Gastrocnemius medialis (tissue), 4 donors: ENCODE measurements at regions not wholly inside any gene's neighbourhood (a gene's known extent, or its start where the extent isn't known, plus 50 kb on each side); places are given as distances from the start of the nearest gene placed in this dataset.

ENCODE experiments used
- ATAC-seq, 2 donors: fragments of 150-250 bp; one replicate each; pipeline ENCODE4 v1.9.1; 2016
- DNase-seq, 2 donors: peaks; one replicate each; pipeline ENCODE4 v3.0.0-alpha.2; 2019
- H3K27ac ChIP-seq, 4 donors: fragments of 200-600 bp; sonication (generic); 1 replicate in 1 of 4; 2 replicates in 3 of 4; pipeline ENCODE4 v1.5.1; 2016 to 2018; ENCODE audit warnings: mild to moderate bottlenecking in 2 of 4, moderate library complexity in 1 of 4
- H3K27me3 ChIP-seq, 3 donors: fragments of 200-600 bp; sonication (generic) in 2 of 3; 1 replicate in 1 of 3; 2 replicates in 2 of 3; pipeline versions ENCODE4 v1.5.1 to v1.6.0; 2016 to 2019; ENCODE audit warnings: mild to moderate bottlenecking in 1 of 3, moderate library complexity in 1 of 3
- H3K36me3 ChIP-seq, 2 donors: fragments of 200-600 bp; sonication (generic) in 1 of 2; one replicate each; pipeline ENCODE4 v1.5.1; 2017 to 2018
- H3K4me1 ChIP-seq, 2 donors: fragments of 200-600 bp; sonication (generic) in 1 of 2; one replicate each; pipeline ENCODE4 v1.5.1; 2016 to 2017; ENCODE audit warnings: mild to moderate bottlenecking in 2 of 2
- H3K4me3 ChIP-seq, 4 donors: fragments of 200-600 bp; sonication (generic) in 3 of 4; 1 replicate in 1 of 4; 2 replicates in 3 of 4; pipeline ENCODE4 v1.5.1; 2016 to 2019; ENCODE audit warnings: mild to moderate bottlenecking in 2 of 4
- H3K9me3 ChIP-seq, 3 donors: fragments of 200-600 bp; sonication (generic) in 2 of 3; 1 replicate in 1 of 3; 2 replicates in 2 of 3; pipeline ENCODE4 v1.5.1; 2016 to 2019
- POLR2A ChIP-seq, 2 donors: fragments of 450-650 bp; IDR thresholded peaks; one replicate each; pipeline ENCODE4 v1.6.1; 2017; ENCODE audit warnings: antibody characterized with exemption in 2 of 2, mild to moderate bottlenecking in 2 of 2, moderate library complexity in 2 of 2
- in situ Hi-C, 4 donors: fragments of 200-750 bp; cut with MboI; loops; one replicate each; pipeline versions ENCODE4 v1.15.0 to v1.8.0; 2017; ENCODE audit warnings: low sequenced_read_pairs in 4 of 4
- intact Hi-C: fragments of 100-400 bp; cut with DNase I; formaldehyde crosslinking; loops from one replicate; pipeline ENCODE4 v1.15.1; 2023; ENCODE audit warnings: low total_unique reads
- TF ChIP-seq, protein P1 (sequence below), 5 experiments: fragments of 450-650 bp in 3 of 5; fragments of 200-600 bp in 2 of 5; sonication (generic) in 2 of 5; IDR thresholded peaks in 4 of 5; conservative IDR thresholded peaks in 1 of 5; 1 replicate in 4 of 5; 2 replicates in 1 of 5; pipeline ENCODE4 v1.5.1; 2016 to 2019; ENCODE audit warnings: antibody characterized with exemption in 5 of 5, mild to moderate bottlenecking in 3 of 5, moderate library complexity in 3 of 5

DNA sequence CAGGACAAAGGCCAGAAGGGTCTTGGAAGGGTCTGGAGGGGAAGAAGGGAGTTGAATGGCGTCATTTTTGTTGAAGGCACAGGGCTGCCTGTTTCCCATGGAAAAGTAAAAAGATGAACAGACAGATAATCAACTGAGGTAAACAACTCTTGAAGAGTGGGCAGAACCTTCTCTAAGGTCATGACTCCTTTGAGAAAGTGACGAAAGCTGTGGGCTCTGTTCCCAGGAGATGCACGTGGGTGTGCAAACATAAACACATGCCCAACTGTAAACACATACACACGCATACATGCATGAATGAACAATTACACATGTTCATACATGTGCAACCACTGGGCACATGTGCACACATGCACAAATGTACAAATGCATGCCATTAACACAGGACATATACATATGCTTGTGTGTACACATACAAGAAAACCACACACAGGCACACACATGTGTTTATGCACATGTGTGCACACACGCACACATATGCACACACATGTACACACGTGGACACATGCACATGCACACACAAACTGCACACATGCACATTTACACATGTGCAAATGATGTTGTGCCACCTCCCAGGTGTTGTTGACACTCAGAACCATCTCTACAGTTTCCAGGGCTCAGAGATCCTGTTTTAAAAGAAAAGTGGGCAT lies 143.3 kb downstream of the GADD45G start:
- no peaks in the 10 kb centered on the region for H3K27me3 ChIP-seq
- no peak overlapping the region for H3K27ac ChIP-seq
- TF ChIP-seq, protein P1, sequence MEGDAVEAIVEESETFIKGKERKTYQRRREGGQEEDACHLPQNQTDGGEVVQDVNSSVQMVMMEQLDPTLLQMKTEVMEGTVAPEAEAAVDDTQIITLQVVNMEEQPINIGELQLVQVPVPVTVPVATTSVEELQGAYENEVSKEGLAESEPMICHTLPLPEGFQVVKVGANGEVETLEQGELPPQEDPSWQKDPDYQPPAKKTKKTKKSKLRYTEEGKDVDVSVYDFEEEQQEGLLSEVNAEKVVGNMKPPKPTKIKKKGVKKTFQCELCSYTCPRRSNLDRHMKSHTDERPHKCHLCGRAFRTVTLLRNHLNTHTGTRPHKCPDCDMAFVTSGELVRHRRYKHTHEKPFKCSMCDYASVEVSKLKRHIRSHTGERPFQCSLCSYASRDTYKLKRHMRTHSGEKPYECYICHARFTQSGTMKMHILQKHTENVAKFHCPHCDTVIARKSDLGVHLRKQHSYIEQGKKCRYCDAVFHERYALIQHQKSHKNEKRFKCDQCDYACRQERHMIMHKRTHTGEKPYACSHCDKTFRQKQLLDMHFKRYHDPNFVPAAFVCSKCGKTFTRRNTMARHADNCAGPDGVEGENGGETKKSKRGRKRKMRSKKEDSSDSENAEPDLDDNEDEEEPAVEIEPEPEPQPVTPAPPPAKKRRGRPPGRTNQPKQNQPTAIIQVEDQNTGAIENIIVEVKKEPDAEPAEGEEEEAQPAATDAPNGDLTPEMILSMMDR (IDR thresholded peaks at IDR 0.05 in 4 of 5, conservative IDR thresholded peaks at IDR 0.05 in 1 of 5), result no peak
- no peak for TF ChIP-seq POLR2A (IDR thresholded peaks at IDR 0.05)
- H3K4me3 ChIP-seq, result no peak overlapping the region
- ATAC-seq, result no peak
- intact Hi-C loops (no loop called here), in situ Hi-C loops (no loop called here)
- H3K4me1 ChIP-seq, result peaks cover 2 to 5% of the 10 kb centered on the region in 2 donors
- H3K36me3 ChIP-seq, result no peaks in the 10 kb centered on the region
- no peaks in the 10 kb centered on the region for H3K9me3 ChIP-seq
- no peak for DNase-seq

DNA sequence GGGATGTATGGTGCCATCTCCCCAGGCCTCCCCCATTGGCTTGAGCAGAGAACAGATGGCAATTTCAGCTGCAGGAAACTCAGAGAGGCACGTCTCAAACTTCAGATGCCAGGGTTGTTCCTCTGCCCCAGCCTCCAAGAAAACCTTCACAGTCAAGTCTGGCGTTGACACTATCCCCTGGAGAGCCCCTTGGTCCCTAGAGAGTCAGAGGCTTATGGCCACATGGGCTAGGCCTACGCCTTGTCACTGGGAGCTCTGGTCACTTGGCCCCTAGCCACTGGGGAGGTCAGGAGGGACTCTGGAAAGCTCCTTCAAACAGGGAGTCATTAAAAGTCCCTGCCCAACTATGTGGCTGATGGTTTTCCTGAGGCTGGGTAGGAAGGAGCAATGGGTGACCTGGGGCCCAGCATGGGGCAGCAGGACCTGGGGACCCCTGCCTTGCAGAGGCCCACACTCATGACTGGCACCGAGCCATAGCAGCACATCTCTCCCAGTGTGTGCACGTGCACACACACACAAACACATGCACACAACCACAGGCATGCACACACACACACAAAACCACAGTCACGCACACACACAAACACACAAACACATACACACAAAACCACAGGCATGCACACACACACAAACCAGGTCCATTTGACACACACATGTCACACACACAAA lies 144.2 kb downstream of the GADD45G start:
- Histone ChIP-seq H3K36me3 (no peaks in the 10 kb centered on the region), H3K4me1 (peaks cover 2 to 5% of the 10 kb centered on the region in 2 donors), H3K27ac (no peak overlapping the region), H3K9me3 (no peaks in the 10 kb centered on the region), H3K27me3 (no peaks in the 10 kb centered on the region), H3K4me3 (no peak overlapping the region)
- DNase-seq (no peak), ATAC-seq (no peak)
- in situ Hi-C loops, result no loop called here
- intact Hi-C loops, result no loop called here
- TF ChIP-seq, protein P1 (IDR thresholded peaks at IDR 0.05 in 4 of 5, conservative IDR thresholded peaks at IDR 0.05 in 1 of 5), result no peak
- no peak for TF ChIP-seq POLR2A (IDR thresholded peaks at IDR 0.05)

DNA sequence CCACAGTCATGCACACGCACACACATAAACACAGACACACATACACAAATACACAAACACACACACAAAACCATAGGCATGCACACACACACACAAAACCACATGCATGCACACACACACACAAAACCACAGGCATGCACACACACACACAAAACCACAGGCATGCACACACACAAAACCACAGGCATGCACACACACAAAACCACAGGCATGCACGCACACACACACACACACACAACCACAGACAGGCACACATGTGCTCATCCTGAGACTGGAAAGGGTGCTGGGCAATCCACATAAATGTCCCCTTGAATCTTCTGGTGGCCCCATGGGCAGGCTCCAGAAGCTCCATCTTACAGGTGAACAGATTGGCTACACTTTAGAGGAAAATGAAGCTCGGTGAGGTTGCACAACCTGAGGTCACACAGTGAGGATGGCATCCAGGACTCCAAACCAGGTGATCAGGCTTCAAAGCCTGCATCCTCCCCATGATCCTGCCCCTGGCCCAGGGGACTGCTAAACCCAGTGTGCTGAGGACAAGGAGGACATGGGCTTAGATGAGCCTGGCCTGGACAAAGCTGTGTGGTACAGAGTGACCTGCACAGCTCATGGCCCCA lies 144.8 kb downstream of the GADD45G start:
- in situ Hi-C loops (no loop called here), intact Hi-C loops (loop anchor here (5.0 kb wide), 1 partner anchor 247 kb away; no protein-coding TSS in a partner anchor)
- H3K27me3 ChIP-seq, result no peaks in the 10 kb centered on the region
- H3K9me3 ChIP-seq, result no peaks in the 10 kb centered on the region
- no peaks in the 10 kb centered on the region for H3K36me3 ChIP-seq
- DNase-seq, result no peak
- no peak overlapping the region for H3K27ac ChIP-seq
- H3K4me1 ChIP-seq, result peaks cover 2 to 5% of the 10 kb centered on the region in 2 donors
- no peak for ATAC-seq
- TF ChIP-seq POLR2A (IDR thresholded peaks at IDR 0.05), result no peak
- TF ChIP-seq, protein P1 (IDR thresholded peaks at IDR 0.05 in 4 of 5, conservative IDR thresholded peaks at IDR 0.05 in 1 of 5), result no peak
- no peak overlapping the region for H3K4me3 ChIP-seq

DNA sequence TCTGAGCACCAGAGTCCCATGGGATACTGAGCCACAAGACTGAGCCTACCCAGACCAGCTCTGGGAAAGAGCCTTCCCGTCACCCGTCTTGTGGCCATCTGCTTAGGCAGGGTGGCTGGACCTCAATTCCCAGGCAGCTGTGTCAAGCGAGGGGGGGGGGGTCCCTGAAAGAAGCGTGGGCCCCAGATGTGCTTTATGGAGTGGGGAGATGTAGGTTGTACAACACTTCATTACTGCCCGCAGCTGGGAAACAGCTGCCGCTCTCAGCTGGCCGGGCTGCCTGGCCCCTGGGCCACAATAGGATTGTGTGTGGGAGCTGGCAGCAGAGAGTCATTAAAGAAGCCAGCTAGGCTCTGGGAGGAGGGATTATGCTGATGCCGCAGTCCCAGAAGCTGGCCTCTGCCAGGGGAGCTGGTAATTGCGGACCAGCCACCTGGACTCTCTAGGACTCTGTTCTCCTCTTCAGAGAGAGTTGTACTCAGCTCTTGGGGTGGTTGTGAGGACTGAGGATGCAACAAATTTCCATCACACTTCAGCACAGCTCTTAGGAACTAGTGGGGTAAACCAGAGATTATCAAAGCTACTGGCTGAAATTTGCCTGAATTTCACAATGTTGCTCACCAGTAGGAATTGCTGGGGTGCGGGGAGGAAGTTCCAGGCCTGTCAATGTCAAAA lies 145.4 kb downstream of the GADD45G start:
- H3K27ac ChIP-seq, result peak overlapping the region in 3 of 4 donors; percentile 11 to 28 (median 26)
- no peaks in the 10 kb centered on the region for H3K9me3 ChIP-seq
- H3K4me3 ChIP-seq, result no peak overlapping the region
- H3K36me3 ChIP-seq, result no peaks in the 10 kb centered on the region
- TF ChIP-seq, protein P1 (IDR thresholded peaks at IDR 0.05 in 4 of 5, conservative IDR thresholded peaks at IDR 0.05 in 1 of 5), result no peak
- no peak for TF ChIP-seq POLR2A (IDR thresholded peaks at IDR 0.05)
- intact Hi-C loops (loop anchor here (5.0 kb wide), 1 partner anchor 248 kb away; no protein-coding TSS in a partner anchor), in situ Hi-C loops (no loop called here)
- H3K27me3 ChIP-seq, result no peaks in the 10 kb centered on the region
- peak; percentile 30 to 34 for ATAC-seq
- peaks cover 2 to 5% of the 10 kb centered on the region in 2 donors for H3K4me1 ChIP-seq
- peak in 1 of 2 donors; percentile 32 for DNase-seq
